Fibroblast of lung (primary cell): ENCODE measurements at regions not wholly inside any gene's neighbourhood (a gene's known extent, or its start where the extent isn't known, plus 50 kb on each side); places are given as distances from the start of the nearest gene placed in this dataset.

Source experiments
- CTCF ChIP-seq, 2 donors: IDR thresholded peaks in 1 of 2; conservative IDR thresholded peaks in 1 of 2; 1 replicate in 1 of 2; 2 replicates in 1 of 2; pipeline ENCODE4 v1.5.1; 2011 to 2012; ENCODE audit warnings: low read length in 2 of 2, control low read depth in 1 of 2, inconsistent platforms in 1 of 2, low read depth in 1 of 2, mild to moderate bottlenecking in 1 of 2
- EZH2 ChIP-seq: IDR thresholded peaks from 2 replicates; pipeline ENCODE4 v1.5.1; 2012; ENCODE audit warnings: low read length, control low read depth, mild to moderate bottlenecking; ENCODE audit errors: missing control alignments

GRCh38 chr3:177754508-177754921 is 557.2 kb upstream of the TBL1XR1 start:
- TF ChIP-seq CTCF (conservative IDR thresholded peaks at IDR 0.05 in 1 of 2, IDR thresholded peaks at IDR 0.05 in 1 of 2; ENCODE audit: low read depth in 1 of 2, low read length in 2 of 2), result no peak
- TF ChIP-seq EZH2, result no peak
